ENCODE measurements at regions not wholly inside any gene's neighbourhood (a gene's known extent, or its start where the extent isn't known, plus 50 kb on each side); places are given as distances from the start of the nearest gene placed in this dataset.

- H3K4me3 ChIP-seq (ENCODE audit: low read length in 3 of 3): no peak overlapping the region
- H3K9ac ChIP-seq (ENCODE audit: low read length in 3 of 3): no peak overlapping the region
- H3K27ac ChIP-seq (ENCODE audit: low read depth in 2 of 2, low read length in 2 of 2): no peak overlapping the region
- H3K9me3 ChIP-seq (ENCODE audit: control insufficient read depth in 2 of 3, insufficient read depth in 1 of 3, low read length in 3 of 3): no peaks in the 10 kb centered on the region
- no peaks in the 10 kb centered on the region for H3K27me3 ChIP-seq (ENCODE audit: control insufficient read depth, insufficient read depth, low read length)
- DNase-seq: peak in 1 of 5 donors; percentile 41
- H3K4me1 ChIP-seq (ENCODE audit: control insufficient read depth in 2 of 3, insufficient read depth in 2 of 3, low read depth in 1 of 3, low read length in 3 of 3): no peaks in the 10 kb centered on the region
- TF ChIP-seq, protein P1, sequence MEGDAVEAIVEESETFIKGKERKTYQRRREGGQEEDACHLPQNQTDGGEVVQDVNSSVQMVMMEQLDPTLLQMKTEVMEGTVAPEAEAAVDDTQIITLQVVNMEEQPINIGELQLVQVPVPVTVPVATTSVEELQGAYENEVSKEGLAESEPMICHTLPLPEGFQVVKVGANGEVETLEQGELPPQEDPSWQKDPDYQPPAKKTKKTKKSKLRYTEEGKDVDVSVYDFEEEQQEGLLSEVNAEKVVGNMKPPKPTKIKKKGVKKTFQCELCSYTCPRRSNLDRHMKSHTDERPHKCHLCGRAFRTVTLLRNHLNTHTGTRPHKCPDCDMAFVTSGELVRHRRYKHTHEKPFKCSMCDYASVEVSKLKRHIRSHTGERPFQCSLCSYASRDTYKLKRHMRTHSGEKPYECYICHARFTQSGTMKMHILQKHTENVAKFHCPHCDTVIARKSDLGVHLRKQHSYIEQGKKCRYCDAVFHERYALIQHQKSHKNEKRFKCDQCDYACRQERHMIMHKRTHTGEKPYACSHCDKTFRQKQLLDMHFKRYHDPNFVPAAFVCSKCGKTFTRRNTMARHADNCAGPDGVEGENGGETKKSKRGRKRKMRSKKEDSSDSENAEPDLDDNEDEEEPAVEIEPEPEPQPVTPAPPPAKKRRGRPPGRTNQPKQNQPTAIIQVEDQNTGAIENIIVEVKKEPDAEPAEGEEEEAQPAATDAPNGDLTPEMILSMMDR (IDR thresholded peaks at IDR 0.05; ENCODE audit: borderline replicate concordance, extremely low read depth, insufficient read depth): peak; percentile 31
- FAIRE-seq: no peak
- intact Hi-C loops (cut with DNase I): no loop called here
- H3K36me3 ChIP-seq (ENCODE audit: control insufficient read depth in 2 of 3, insufficient read depth in 3 of 3, low read length in 3 of 3): no peaks in the 10 kb centered on the region
Observed at GRCh38 chr2:49490710-49491109, 336.4 kb upstream of the FSHR start.

- Histone ChIP-seq H3K9me3 (ENCODE audit: control insufficient read depth in 2 of 3, insufficient read depth in 1 of 3, low read length in 3 of 3) (no peaks in the 10 kb centered on the region), H3K9ac (ENCODE audit: low read length in 3 of 3) (no peak overlapping the region), H3K27ac (ENCODE audit: low read depth in 2 of 2, low read length in 2 of 2) (no peak overlapping the region), H3K4me1 (ENCODE audit: control insufficient read depth in 2 of 3, insufficient read depth in 2 of 3, low read depth in 1 of 3, low read length in 3 of 3) (no peaks in the 10 kb centered on the region), H3K36me3 (ENCODE audit: control insufficient read depth in 2 of 3, insufficient read depth in 3 of 3, low read length in 3 of 3) (no peaks in the 10 kb centered on the region), H3K27me3 (ENCODE audit: control insufficient read depth, insufficient read depth, low read length) (no peaks in the 10 kb centered on the region), H3K4me3 (ENCODE audit: low read length in 3 of 3) (no peak overlapping the region)
- intact Hi-C loops (cut with DNase I): no loop called here
- TF ChIP-seq, protein P1 (IDR thresholded peaks at IDR 0.05; ENCODE audit: borderline replicate concordance, extremely low read depth, insufficient read depth): no peak
- DNase-seq (no peak), FAIRE-seq (no peak)
Observed at GRCh38 chr2:49487139-49487538, 332.8 kb upstream of the FSHR start.

DNA sequence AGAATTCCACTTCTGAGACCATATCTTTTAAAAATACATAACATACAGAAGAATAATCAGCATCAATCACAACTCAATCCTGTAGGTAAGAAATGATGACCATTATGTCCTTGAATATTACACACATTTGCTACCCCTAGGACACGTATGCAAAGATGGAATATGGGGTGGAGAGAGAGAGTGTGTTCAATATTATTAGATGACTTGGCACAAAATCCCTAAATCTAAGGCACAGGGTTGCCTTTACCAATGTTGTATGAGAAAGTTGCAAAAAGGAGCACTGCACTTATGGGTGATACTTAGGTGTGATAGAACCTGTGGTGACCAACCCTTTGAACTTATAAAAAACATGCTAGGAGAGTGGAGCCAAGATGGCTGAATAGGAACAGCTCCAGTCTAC is 326.2 kb upstream of the FSHR start:
- no peak for DNase-seq
- no peaks in the 10 kb centered on the region for H3K9me3 ChIP-seq (ENCODE audit: control insufficient read depth in 2 of 3, insufficient read depth in 1 of 3, low read length in 3 of 3)
- intact Hi-C loops (cut with DNase I): no loop called here
- H3K27ac ChIP-seq (ENCODE audit: low read depth in 2 of 2, low read length in 2 of 2): no peak overlapping the region
- H3K27me3 ChIP-seq (ENCODE audit: control insufficient read depth, insufficient read depth, low read length): no peaks in the 10 kb centered on the region
- H3K36me3 ChIP-seq (ENCODE audit: control insufficient read depth in 2 of 3, insufficient read depth in 3 of 3, low read length in 3 of 3): no peaks in the 10 kb centered on the region
- H3K4me1 ChIP-seq (ENCODE audit: control insufficient read depth in 2 of 3, insufficient read depth in 2 of 3, low read depth in 1 of 3, low read length in 3 of 3): no peaks in the 10 kb centered on the region
- TF ChIP-seq, protein P1 (IDR thresholded peaks at IDR 0.05; ENCODE audit: borderline replicate concordance, extremely low read depth, insufficient read depth): no peak
- no peak overlapping the region for H3K9ac ChIP-seq (ENCODE audit: low read length in 3 of 3)
- FAIRE-seq: no peak
- H3K4me3 ChIP-seq (ENCODE audit: low read length in 3 of 3): no peak overlapping the region

DNA sequence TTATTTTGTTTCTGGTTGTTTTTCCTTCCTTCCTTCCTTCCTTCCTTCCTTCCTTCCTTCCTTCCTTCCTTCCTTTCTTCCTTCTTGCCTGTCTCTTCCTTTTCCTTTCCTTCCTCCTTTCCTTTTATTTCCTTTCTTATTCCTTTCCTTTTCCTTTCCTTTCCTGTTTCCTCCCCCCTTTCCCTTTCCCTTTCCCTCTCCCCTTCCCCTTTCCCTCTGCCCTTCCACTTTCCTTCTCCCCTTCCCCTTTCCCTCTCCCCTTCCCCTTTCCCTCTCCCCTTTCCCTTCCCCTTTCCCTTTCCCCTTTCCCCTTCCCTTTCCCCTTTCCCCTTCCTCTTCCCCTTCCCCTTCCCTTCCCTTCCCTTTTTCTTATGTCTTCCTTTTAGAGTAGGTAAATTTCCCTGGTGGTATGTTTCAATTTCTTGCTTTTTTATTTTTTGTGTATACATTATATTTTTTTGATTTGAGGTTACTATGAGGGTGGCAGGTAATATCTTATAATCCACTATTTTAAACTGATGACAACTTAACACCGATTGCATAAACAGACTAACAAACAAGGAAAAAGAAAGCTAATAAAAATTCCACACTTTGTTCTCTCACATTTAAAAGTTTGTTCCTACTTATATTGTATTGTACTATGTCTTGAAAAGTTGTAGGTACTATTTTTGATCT is 311.0 kb upstream of the FSHR start:
- Histone ChIP-seq H3K27me3 (ENCODE audit: control insufficient read depth, insufficient read depth, low read length) (no peaks in the 10 kb centered on the region), H3K36me3 (ENCODE audit: control insufficient read depth in 2 of 3, insufficient read depth in 3 of 3, low read length in 3 of 3) (no peaks in the 10 kb centered on the region), H3K4me1 (ENCODE audit: control insufficient read depth in 2 of 3, insufficient read depth in 2 of 3, low read depth in 1 of 3, low read length in 3 of 3) (no peaks in the 10 kb centered on the region), H3K4me3 (ENCODE audit: low read length in 3 of 3) (no peak overlapping the region), H3K9me3 (ENCODE audit: control insufficient read depth in 2 of 3, insufficient read depth in 1 of 3, low read length in 3 of 3) (peaks cover 0 to 4% (median 0%) of the 10 kb centered on the region in 3 donors), H3K27ac (ENCODE audit: low read depth in 2 of 2, low read length in 2 of 2) (no peak overlapping the region), H3K9ac (ENCODE audit: low read length in 3 of 3) (no peak overlapping the region)
- TF ChIP-seq, protein P1 (IDR thresholded peaks at IDR 0.05; ENCODE audit: borderline replicate concordance, extremely low read depth, insufficient read depth): no peak
- intact Hi-C loops (cut with DNase I): no loop called here
- FAIRE-seq: no peak
- DNase-seq: no peak
